ENCODE measurements at regions not wholly inside any gene's neighbourhood (a gene's known extent, or its start where the extent isn't known, plus 50 kb on each side); places are given as distances from the start of the nearest gene placed in this dataset.

GRCh38 chrX:16018291-16018690 is 105.1 kb upstream of the GRPR start:
- TF ChIP-seq ISL1 (CRISPR knock-in tag; IDR thresholded peaks at IDR 0.05) (no peak), PPARA (CRISPR knock-in tag; IDR thresholded peaks at IDR 0.05; ENCODE audit: borderline replicate concordance) (no peak), ARNTL (CRISPR knock-in tag; IDR thresholded peaks at IDR 0.05; ENCODE audit: borderline replicate concordance, low read depth) (no peak)
- ATAC-seq, result no peak

DNA sequence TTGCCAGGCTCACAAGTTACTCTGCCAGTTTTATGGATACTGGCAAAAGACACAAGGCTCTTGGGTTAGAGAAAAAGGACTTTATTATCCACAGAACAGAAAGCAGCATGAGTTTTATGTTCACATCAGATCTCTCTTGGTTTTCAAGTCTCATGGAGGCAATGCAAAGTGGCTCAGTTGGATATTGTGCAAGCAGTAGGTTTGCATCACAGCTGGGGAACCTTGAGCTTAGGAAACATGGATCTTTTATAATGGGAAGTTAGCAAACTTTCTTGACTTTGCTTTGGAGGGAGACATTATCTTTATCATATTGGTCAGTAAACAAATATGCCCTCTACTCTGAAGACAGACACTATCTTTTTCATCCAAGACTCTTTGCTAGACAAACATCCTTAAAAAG is 109.2 kb upstream of the GRPR start:
- ATAC-seq, result no peak
- TF ChIP-seq ZNF70 (CRISPR knock-in tag; IDR thresholded peaks at IDR 0.05) (no peak), BACH2 (CRISPR knock-in tag; IDR thresholded peaks at IDR 0.05; ENCODE audit: borderline replicate concordance) (no peak), CSDC2 (CRISPR knock-in tag; IDR thresholded peaks at IDR 0.05) (no peak), TOX (CRISPR knock-in tag; IDR thresholded peaks at IDR 0.05; ENCODE audit: borderline replicate concordance) (no peak), TSHZ2 (CRISPR knock-in tag; IDR thresholded peaks at IDR 0.05) (no peak), GLIS3 (CRISPR knock-in tag; IDR thresholded peaks at IDR 0.05) (no peak), PPARA (CRISPR knock-in tag; IDR thresholded peaks at IDR 0.05; ENCODE audit: borderline replicate concordance) (no peak), ISL1 (CRISPR knock-in tag; IDR thresholded peaks at IDR 0.05) (no peak)
- TF ChIP-seq, protein P1, sequence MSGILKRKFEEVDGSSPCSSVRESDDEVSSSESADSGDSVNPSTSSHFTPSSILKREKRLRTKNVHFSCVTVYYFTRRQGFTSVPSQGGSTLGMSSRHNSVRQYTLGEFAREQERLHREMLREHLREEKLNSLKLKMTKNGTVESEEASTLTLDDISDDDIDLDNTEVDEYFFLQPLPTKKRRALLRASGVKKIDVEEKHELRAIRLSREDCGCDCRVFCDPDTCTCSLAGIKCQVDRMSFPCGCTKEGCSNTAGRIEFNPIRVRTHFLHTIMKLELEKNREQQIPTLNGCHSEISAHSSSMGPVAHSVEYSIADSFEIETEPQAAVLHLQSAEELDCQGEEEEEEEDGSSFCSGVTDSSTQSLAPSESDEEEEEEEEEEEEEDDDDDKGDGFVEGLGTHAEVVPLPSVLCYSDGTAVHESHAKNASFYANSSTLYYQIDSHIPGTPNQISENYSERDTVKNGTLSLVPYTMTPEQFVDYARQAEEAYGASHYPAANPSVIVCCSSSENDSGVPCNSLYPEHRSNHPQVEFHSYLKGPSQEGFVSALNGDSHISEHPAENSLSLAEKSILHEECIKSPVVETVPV (CRISPR knock-in tag; IDR thresholded peaks at IDR 0.05), result no peak
- TF ChIP-seq, protein P2, sequence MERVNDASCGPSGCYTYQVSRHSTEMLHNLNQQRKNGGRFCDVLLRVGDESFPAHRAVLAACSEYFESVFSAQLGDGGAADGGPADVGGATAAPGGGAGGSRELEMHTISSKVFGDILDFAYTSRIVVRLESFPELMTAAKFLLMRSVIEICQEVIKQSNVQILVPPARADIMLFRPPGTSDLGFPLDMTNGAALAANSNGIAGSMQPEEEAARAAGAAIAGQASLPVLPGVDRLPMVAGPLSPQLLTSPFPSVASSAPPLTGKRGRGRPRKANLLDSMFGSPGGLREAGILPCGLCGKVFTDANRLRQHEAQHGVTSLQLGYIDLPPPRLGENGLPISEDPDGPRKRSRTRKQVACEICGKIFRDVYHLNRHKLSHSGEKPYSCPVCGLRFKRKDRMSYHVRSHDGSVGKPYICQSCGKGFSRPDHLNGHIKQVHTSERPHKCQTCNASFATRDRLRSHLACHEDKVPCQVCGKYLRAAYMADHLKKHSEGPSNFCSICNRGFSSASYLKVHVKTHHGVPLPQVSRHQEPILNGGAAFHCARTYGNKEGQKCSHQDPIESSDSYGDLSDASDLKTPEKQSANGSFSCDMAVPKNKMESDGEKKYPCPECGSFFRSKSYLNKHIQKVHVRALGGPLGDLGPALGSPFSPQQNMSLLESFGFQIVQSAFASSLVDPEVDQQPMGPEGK (CRISPR knock-in tag; IDR thresholded peaks at IDR 0.05; ENCODE audit: borderline replicate concordance), result no peak

- ATAC-seq, result no peak
These were observed 111.1 kb upstream of the GRPR start for GRCh38 chrX:16012250-16012649.

GRCh38 chrX:16005917-16006316 is 117.4 kb upstream of the GRPR start:
- peak; percentile 70 for ATAC-seq
- TF ChIP-seq, protein P1 (CRISPR knock-in tag; IDR thresholded peaks at IDR 0.05), result no peak
- TF ChIP-seq RARB (CRISPR knock-in tag; IDR thresholded peaks at IDR 0.05) (no peak), TSHZ2 (CRISPR knock-in tag; IDR thresholded peaks at IDR 0.05) (no peak), ZNF8 (CRISPR knock-in tag; IDR thresholded peaks at IDR 0.05) (no peak), ZNF565 (CRISPR knock-in tag; conservative IDR thresholded peaks at IDR 0.05; ENCODE audit: low read depth) (no peak), CSDC2 (CRISPR knock-in tag; IDR thresholded peaks at IDR 0.05) (no peak)
- TF ChIP-seq, protein P3, sequence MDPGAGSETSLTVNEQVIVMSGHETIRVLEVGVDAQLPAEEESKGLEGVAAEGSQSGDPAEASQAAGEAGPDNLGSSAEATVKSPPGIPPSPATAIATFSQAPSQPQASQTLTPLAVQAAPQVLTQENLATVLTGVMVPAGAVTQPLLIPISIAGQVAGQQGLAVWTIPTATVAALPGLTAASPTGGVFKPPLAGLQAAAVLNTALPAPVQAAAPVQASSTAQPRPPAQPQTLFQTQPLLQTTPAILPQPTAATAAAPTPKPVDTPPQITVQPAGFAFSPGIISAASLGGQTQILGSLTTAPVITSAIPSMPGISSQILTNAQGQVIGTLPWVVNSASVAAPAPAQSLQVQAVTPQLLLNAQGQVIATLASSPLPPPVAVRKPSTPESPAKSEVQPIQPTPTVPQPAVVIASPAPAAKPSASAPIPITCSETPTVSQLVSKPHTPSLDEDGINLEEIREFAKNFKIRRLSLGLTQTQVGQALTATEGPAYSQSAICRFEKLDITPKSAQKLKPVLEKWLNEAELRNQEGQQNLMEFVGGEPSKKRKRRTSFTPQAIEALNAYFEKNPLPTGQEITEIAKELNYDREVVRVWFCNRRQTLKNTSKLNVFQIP (CRISPR knock-in tag; IDR thresholded peaks at IDR 0.05; ENCODE audit: borderline replicate concordance, low read depth), result no peak

More at GRCh38 chrX:16012250-16012649, 111.1 kb upstream of the GRPR start:
- TF ChIP-seq TSHZ2 (CRISPR knock-in tag; IDR thresholded peaks at IDR 0.05) (no peak), ZC3H10 (CRISPR knock-in tag; IDR thresholded peaks at IDR 0.05) (no peak), ZNF8 (CRISPR knock-in tag; IDR thresholded peaks at IDR 0.05) (no peak), SNAI2 (CRISPR knock-in tag; IDR thresholded peaks at IDR 0.05) (no peak), OSR1 (CRISPR knock-in tag; IDR thresholded peaks at IDR 0.05) (no peak), ESRRG (CRISPR knock-in tag; IDR thresholded peaks at IDR 0.05) (no peak)
